A172 (cell line): ENCODE measurements at regions not wholly inside any gene's neighbourhood (a gene's known extent, or its start where the extent isn't known, plus 50 kb on each side); places are given as distances from the start of the nearest gene placed in this dataset.
A peak's percentile ranks its signal among the peaks of the same experiment; 100 is the strongest.
"Not testable (repeated sequence)": the region's sequence is repeated elsewhere in the genome, so short reads cannot be mapped to it uniquely, and the experiment has no call there.

Experiments used
- DNase-seq: peaks from one replicate; pipeline ENCODE4 v3.0.0-alpha.2; 2015; ENCODE audit warnings: low spot score

DNA sequence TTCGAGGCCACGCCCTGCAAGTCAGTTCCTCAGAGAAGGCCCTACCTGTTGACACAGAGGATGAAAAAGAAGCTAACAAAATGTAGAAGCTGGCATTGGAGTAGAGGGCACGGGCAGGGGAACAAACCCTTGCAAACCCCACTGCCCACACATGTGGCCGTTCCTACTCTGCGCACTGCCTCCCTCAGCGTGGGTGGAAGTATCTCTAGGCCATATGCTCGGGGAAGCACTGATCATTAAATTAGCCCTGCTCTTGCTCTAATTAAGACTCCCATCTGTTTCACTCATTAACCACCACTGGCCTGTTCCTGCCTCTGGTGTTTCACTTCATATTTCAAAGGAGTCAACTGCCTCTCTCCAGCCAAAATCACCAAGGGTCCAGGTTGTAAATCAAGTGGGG lies 201.2 kb upstream of the SFSWAP start:
- DNase-seq, result no peak

DNA sequence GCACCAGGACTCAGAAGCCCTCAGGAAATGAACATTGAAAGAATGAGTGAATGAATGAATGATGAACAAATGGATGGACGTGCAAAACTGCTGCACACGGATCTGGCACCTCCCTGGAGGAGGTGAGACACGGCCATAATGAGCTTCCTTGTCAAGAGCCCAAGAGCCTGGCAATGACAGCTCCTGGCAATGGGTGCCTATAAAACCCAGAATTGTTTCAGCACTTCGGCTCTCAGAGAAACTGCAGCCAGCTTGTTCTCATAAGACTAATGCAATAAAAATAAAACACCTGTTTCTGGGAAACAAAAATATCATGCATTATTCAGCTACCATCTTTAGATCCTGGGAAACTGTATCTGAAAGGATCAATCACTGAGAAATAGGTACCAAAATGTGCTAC lies 200.5 kb upstream of the SFSWAP start:
- no peak for DNase-seq

DNA sequence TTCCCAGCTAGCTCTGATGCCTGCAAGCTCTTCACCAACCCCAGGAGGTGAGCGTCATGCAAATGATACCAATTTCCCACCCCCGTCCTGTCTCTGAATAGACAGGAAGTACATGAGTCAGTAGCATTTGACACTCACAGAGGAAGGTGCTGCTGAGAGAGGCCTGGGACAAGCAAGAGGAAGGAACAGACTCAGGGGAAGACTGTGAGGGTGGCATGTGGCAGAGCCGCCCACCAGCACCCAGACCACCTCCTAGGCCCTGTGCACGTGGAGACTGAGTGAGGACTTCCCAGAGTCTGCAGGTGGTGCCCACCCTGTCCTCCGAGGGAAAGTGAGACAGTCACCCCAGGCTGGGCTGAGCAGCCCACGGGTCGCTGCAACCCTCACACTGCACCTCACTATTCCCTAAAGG lies 199.5 kb upstream of the SFSWAP start:
- DNase-seq, result peak; percentile 76

DNA sequence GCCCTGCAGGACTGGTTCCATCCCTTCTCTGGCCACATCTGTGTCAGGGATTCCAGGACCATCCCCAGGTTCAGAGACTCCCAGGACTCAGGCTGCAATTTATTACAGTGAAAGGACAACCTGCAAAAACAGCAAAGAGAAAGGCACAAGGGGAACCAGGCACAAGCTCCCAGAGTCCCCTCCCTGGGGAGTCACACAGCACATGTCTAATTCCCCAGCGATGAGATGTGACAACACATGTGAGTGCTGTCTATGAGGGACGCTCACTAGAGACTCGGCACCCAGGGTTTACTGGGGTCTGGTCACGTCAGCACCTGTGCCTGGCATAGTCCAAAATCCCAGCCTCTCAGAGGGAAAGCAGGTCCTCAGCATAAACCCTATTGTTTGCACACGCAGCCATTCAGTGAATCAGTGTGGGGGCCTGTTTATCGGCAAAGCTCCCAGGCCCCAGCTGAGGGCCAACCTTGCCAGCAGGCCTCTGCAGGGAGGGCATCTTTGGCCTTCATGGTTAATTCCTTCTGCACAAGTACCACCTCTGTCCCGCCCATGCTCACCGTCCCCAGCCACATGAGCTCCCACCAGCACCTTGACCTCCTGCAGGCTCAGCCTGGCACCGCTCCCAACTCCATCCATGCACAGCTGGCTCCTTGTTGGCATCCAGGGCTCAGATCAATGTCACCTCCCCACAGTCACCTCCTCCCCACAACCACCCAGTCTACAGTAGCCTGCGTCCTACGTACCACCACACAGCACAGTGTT lies 198.9 kb upstream of the SFSWAP start:
- no peak for DNase-seq

DNA sequence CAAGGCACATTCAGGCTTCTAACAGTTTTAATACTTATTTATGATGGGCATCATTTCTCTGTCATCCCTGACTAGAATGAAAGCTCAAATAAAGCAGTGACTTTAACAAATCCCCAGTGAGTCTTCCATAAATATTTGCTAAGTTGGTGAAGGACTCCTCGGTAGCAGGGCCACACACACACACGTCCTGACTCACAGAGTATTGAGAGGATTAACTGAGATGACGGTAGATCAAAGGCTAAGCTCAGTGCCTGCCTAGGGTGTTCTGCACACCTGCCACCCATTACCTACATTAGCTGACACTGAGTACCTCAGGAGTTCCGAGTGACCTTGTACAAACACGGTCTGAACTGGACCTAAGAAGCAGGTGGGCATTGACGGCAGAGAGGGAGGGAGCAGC lies 197.3 kb upstream of the SFSWAP start:
- no peak for DNase-seq

DNA sequence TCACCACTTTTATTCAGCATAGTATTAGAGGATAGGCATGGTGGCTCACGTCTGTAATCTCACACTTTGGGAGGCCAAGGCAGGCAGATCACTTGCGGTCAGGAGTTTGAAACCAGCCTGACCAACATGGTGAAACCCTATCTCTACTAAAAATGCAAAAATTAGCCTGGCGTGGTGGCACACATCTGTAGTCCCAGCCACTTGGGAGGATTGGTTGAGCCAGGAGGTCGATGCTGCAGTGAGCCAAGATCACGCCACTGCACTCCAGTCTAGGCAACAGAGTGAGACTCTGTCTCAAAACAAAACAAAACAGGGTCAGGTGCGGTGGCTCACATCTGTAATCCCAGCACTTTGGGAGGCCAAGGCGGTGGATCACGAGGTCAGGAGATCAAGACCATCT lies 190.3 kb upstream of the SFSWAP start:
- DNase-seq, result not testable (repeated sequence)

DNA sequence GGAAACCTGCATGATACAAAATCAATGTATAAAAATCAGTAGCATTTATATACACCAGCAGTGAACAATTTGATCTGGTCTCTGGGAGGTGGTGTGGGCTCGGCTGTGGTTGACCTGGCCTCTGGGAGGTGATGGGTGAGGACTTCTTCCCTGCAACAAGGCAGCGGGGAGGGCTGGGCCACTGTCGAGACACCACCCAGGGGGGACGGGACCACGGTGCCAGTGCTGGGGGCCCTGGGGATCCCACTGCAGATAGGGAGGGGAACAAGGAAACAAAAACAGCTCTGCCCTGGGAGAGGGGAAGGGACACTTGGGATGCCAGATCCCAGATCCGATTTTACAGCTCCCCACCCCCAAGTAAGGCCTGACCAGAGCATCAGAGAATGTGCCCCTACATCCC lies 189.6 kb upstream of the SFSWAP start:
- no peak for DNase-seq

DNA sequence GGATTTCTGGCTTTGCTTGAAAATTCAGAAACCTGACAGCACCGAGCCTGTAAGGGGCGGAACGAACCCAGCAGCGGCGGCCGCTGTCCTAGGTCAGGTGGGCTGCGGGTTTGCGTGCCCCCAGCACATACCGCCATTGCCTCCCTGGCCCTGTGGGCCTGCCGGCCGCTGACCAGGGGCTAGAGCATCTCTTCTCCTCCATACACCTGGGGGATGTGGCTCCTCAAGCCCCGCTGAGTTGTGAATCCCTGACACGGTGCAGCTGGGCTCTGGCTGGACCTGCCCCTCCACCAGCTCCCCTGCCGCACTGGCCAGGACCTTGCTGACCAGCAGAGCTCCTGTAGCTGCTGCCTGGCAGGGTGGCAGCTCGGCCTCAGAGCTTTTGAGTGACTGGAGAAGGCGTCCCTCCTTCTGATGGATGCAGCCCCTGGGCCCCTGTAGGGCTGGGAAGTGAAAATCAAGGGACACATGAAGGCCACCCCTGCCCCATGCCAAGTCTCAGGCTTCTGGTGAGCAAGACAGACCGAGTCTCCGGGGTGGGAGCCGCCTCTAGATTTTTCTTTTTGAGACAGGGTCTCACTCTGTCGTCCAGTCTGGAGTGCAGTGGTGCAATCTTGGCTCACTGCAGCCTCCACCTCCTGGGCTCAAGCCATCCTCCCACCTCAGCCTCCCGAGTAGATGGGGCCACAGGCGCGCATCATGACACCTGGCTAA lies 184.9 kb upstream of the SFSWAP start:
- DNase-seq, result no peak

DNA sequence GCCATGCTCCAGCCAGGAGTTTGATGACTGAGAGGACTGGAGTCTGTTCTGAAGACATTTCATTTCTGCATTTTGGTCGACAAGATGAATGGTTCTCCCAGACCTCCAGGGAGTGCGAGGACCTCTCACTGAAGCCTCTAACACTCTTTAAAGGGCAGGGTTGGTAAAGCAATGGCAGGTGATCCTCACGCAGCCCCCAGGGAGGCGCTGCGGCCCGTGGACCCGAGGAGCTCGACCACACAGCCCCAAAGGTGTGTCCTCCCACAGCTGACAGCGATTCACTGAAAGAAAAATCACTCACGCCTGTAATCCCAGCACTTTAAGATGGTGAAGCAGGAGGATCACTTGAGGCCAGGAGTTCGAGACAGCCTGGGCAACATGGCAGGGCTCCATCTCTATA lies 183.8 kb upstream of the SFSWAP start:
- no peak for DNase-seq

DNA sequence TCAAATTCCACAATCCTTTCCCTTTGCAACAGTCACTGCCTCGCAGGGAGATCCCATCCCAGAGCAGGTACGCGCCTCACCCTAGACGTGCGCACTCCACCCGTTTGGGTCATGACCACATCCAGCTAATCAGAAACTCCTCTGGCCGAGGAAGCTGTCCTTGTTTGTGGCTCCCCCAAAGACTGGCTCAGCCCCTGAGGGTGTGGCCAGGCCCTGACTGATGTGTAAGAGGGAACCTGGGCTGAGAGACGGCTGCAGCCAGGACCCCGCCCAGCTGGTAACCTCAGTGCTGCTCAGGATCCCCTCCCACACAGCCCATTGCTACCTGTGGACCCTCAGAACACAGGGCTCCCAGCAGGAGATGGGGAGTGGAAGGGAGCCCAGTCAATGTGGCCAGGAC lies 183.2 kb upstream of the SFSWAP start:
- no peak for DNase-seq

DNA sequence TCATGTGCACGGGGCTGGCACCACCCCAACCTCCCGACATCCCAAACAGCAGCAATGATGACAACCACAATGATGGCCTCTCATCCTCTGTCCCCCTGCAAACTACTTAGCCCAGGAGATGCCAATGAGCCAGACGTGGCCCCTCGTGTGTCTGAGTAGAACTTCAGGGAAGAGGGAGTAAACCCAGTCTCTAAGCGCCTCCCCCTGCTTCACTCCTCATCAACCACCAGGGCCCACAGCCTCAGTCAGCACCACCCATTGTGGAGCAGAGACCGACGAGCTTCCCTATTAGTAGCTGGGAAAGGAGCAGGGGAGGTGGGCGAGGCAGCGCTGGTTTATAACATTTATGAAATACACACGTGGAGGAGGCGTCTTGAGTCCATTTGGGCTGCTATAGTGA lies 182.7 kb upstream of the SFSWAP start:
- DNase-seq, result no peak

DNA sequence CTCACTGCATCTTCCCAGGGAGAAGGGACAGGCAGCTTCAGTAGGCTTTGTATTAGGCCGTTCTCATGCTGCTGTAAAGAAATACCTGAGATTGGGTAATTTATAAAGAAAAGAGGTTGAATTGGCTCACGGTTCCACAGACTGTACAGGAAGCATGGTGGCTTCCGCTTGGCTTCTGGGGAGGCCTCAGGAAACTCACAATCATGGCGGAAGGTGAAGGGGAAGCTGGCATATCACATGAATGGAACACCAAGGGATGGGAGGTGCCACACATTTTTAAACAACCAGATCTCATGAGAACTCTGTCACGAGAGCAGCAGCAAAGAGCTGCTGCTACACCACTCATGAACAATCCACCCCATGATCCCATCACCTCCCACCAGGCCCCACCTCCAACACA lies 182.2 kb upstream of the SFSWAP start:
- DNase-seq, result no peak

DNA sequence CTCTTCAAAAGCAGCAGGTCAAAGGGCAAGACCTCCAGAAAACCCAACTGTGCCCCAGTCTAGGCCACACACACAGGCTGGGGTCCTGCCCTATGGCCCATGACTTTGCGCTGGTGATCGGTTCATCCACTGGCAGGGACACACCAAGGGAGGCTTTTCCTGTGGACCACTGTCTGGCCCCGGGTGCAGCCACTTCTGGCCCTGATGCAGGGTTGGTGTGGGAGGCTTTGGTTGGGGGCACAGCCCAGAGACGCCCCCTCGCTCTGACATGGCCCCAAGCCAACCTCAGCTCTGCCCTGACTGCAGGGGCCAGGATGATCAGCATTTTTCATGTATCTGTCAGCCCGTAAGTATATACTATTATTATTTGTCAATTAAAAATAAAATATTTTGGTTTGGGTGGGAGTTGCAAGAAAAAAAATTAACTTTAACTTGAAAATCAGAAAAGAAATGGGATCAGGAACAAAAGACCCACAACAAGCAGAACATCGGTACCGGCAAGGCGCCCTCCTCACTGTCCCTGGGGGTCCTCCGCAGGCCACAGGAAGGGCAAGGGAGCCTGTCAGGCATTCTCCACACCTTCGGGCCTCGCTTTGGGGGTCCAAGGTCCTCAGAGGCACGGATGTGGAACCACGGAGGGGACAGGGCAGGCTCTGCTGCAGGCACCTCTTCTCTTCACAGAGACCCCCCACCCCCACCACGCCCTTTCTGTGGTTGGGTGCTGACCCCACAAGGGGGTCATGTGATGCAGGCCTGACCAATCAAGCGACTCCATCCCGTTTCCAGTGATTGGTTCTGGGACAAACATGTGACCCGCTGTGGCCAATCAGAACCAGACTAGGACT lies 181.5 kb upstream of the SFSWAP start:
- peak; percentile 6 for DNase-seq

DNA sequence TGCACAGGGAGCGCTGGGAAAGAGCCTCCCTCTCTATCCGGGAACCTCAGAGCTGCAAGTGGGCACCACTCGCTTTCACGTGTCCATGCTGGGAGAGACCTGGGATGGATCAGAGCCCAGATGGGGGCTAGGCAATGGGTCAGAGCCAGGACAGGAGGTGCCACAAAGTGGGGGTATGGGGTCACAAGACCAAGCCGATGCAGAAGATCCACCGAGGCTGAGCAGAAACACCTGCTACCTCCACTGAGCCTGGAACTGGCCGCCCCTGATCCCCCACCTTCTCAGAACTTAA lies 180.9 kb upstream of the SFSWAP start:
- no peak for DNase-seq

DNA sequence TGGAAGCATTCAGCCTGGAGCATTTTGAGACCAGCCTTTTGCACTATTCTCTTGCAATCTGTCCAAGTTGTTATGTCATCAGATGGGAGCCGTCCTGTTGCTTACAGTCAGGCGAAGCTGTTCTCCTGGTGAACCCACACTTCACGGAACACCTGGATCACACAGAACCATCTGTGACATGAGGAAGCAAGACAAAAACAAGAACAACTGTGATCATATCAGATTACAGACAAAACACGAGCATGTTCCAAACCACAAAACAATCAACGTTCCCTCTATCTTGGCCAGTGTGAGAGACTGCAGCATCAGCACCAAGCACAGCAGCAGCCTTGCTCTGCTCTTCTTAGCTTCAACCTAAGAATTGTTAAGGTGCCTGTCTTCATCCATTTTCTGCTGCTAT lies 180.5 kb upstream of the SFSWAP start:
- DNase-seq, result no peak

DNA sequence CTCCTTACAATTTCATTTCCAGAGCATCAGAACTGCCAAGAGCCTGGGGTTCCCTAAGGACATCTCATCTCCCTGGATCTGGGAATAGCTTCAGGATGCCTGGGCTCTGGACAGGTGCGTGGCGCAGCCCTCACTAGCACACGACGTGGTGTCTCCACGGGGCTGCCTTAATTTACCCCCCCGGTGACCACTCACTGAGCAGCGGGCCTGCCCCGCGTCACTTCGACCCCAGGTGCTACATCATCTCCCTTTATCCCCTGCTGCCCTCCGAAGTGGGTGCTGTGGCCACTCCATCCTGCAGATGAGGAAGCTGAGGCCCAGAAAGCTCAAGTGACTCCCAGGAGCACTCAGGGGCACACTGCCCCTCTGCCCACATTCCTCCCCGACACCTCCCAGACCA lies 177.8 kb upstream of the SFSWAP start:
- no peak for DNase-seq

DNA sequence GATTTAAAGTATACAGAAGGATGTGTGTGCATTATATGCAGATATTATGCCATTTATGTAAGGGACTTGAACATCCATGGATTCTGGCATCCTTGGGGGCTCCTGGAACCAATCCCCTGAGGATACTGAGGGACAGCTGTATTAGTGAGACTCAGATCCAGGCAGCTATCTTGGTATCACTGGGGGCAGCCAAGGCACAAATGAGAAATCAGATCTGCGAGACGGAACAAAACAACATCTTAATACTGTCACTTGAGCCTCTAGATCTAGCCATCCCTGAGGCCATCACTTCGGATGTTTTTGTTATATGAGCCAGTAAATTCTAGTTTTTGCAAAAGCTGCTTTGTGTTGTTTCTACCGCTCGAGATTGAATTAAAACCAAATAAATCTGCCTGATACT lies 175.1 kb upstream of the SFSWAP start:
- no peak for DNase-seq

DNA sequence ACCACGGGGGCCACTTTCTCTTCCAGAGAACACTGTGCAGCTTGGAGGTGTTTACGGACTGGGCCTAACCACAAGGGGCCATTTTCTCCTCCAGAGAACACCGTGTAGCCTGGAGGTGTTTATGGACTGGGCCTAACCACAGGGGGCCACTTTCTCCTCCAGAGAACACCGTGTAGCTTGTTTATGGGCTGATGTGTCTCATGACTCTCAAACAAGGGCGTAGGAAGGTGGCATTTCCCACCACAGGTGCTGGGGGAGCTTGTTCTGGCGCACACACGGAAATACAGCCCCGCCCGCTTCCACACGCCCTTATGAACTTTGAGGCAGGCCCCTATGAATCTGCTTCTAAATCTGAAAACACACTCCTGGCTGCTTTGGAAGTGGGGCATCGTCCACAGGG lies 174.6 kb upstream of the SFSWAP start:
- no peak for DNase-seq

DNA sequence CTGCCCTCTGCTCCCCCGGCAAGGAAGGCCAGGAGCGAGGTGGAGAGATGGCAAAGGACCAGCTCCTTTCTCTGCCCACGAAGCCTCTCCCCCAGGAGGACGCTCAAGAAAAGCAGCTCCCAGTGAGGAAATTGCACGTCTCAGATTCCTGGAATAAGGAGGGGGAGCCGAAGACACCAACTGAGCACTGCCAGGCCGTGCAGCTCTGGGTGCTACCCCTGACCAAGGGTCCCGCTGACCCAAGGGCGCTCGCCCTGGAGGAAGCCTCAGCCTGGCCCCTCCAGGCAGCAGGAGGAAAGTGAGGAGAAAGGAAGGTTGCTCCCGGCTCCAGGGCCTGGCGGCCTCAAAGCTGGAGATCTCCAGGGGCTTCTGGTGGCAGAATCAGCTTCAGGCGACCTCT lies 174.1 kb upstream of the SFSWAP start:
- DNase-seq, result no peak

DNA sequence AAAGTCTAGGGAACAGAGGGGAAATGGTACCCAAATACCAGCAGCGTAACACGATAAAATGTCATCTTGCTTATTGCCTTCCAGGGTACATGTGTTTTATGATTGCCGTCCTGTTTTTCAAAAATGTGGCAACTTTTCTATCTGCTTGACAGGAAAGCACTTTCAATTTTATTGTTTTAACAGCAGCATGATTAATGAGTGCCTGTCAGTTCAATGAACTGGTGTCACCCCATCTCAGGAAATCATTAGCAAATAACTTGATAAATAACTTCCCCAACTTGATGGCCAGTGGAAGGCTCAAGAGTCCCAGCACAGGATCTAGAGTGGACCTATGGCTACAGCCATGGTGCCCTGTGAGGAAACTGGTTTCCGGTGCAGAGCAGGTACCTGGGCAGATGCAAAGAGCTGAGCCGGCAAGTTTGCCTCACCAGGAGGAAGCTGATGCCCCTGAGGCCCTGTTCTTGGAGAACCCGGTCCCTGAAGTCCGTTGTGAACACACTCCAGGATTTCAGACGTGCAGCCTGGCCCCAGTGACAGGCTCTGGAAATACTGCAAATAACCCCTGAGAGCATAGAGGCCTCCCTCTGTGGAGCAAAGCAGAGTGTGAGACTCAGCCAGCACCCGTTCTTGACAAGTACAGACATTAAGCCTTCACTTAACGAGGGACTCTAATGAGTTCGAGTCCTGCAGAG lies 173.5 kb upstream of the SFSWAP start:
- DNase-seq, result no peak

DNA sequence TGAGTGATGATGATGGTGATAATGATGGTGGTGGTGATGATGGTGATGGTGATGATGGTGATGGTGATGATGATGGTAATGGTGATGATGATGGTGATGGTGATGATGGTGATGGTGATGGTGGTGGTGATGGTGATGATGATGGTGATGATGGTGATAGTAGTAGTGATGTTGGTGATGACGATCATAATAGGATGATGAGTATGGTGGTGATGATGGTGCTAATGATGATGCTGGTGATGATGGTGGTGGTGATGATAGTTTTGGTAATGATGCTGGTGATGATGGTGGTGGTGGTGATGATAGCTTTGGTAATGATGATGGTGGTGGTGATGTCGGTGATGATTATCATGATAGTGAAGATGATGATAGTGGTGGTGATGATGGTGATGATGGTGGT lies 171.5 kb upstream of the SFSWAP start:
- no peak for DNase-seq

DNA sequence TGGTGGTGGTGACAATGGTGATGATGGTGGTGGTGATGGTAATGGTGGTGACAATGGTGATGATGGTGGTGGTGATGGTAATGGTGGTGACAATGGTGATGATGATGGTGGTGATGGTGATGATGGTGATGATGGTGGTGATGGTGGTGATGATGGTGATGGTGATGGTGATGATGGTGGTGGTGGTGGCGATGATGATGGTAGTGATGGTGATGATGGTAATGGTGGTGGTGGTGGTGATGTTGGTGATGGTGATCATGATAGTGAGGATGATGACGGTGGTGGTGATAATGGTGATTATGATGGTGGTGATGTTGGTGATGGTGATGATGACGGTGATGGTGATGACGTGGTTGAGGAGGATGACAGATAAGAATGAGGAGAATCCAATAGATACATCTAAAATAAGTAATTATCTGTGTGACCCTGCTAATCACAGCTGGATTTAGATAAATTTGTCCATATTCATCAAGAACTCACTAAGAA lies 170.7 kb upstream of the SFSWAP start:
- no peak for DNase-seq
